Right forelimb (tissue), 1 donor: ENCODE measurements at regions not wholly inside any gene's neighbourhood (a gene's known extent, or its start where the extent isn't known, plus 50 kb on each side); places are given as distances from the start of the nearest gene placed in this dataset.

ENCODE experiments used
- DNase-seq: peaks from one replicate; pipeline ENCODE4 v3.0.0-alpha.2; 2018

DNA sequence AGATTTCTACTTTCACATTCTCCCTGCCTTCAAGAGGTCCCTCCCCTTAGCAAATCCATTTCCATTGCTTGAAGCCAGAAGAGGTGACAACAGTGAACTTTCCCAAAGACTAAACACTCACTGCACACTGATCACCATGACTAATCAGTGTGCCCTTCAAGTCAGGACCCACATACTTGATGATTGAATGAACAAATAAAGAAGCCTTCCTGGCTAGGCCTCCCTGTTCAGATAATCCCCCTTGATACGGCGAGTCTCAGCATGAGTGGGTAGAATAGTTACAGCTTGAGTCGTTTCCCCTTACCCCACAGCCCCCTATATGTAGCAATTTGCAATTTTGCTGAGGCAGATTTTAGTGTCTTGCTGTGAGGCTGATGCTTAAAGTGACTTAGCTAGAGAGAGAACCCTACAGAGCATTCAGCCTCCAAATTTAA lies 102.2 kb downstream of the UNC5CL start:
- no peak for DNase-seq

DNA sequence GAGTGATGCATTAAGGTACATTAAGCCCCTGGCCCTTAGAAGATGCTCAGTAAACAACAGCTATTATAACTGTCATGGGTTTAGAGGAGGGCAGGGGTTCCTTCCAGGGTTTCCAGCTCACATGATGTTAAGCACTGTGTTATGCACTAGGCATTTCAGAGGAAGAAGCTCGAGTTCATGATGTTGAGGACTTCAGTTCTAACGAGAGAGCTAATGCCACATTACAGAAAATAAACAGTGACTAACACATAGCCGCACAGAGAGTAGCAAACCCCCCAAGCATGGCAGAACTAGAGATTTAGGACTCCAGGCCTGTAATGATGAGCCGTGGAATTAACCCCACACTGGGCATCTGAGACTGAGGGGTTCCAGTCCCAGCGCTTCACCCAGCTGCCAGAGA lies 105.2 kb downstream of the UNC5CL start:
- no peak for DNase-seq

DNA sequence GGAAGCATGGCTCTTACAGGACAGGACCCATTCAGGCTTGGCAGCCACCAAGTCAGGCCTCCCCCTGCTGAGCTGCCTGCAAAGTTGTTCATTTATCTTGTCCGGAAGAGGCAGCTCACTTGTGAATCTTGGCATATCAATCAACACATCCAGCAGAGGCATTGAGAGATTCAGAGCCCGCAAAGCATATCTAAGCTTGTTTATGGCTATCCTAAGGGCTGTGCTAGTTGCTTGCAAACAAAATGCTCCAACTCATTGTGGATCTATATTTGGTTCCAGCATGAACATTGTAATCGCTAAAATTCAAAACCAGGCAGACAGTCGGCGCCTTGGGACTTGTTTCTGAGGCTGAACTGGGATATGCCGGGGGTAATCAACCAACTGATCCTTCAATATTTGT lies 106.1 kb downstream of the UNC5CL start:
- no peak for DNase-seq

DNA sequence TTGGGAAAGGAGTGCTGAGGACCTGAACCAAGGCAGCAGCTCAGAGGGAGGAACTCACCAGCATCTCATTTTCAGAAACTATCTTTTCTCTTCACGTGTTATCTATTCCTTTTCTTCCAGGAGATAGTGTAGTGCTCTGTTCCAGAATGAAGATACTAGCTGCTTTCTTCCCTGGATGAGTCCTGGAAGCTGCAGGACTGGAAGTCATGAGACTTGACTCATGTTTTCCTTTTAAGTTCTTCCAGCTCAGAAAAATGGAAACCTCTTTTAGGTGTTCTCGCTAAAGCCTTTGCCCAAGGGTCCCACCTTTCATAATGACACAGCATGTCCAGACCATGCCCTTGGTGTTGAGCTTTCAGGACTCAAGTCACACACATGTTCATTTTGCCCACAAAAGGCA lies 106.7 kb downstream of the UNC5CL start:
- DNase-seq, result no peak

DNA sequence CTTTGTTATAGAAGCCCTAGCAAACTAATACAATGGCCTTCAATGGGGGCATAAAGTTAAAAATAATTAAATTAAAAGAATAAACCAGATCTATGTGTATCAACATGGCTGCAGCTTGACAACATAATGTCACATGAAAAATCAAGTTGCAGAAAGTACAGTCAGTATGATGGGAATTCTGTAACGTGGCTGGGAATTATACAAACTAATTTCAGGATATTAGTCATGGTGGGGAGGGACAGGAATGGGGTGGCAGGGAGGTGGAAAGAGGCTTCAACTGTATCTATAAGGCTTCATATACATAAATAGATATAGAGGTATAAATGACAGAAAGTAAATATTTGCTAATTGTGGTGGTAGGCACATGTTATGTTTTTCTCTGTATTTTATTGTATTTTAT lies 107.1 kb downstream of the UNC5CL start:
- DNase-seq, result no peak

DNA sequence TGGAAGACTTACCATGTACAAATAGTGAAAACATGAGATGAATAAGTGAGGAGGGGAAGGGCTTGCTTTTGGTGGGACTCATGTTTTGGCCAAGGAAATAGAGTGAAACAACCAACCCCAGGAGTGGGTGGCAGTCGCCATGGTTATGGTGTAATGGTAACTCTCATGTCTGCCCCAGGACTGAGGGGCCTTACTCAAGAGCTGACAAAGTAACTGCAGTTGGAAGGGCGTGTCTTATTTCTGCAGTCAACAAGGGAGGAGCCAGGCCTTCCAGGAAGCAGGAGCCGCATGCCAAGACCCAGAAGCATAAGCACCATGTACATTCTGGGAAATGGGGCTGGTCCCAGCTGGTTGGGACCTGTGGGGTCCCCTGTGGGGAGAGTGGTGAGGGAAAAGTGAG lies 108.5 kb downstream of the UNC5CL start:
- no peak for DNase-seq

DNA sequence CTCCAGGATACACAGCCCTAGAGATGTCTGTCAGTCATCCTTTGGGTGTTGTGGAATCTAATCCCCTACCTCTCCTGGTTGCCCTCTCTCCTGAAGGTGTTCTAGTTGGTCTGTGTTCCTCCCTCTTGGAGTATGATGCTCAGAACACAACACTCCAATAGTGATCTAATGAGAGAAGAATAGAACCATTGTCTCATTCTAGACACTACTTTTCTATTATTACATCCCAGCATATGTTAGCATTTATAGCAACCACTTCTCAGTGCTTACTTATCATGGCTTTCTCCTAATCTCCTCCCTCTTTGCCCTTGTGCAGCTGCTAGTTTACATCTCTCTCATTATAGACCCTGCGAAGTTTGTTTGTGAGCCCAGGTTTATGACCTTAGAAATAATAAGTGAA lies 109.0 kb downstream of the UNC5CL start:
- no peak for DNase-seq

DNA sequence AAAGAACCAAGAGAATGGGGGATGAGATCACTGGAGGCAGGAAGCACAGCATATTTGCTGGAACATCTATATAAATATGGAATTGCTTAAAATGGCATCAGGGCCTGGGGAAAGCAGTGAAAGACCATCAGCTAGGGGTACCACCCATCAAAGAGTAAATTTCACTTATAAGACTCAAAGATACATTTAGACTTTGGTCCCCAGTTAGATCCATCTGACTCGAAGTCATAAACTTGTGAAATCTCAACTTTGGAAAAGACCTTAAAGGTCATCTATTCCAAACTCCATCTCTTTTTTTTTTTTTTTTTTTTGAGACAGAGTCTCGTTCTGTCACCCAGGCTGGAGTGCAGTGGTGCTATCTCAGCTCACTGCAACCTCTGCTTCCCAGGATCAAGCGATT lies 109.8 kb downstream of the UNC5CL start:
- no peak for DNase-seq

DNA sequence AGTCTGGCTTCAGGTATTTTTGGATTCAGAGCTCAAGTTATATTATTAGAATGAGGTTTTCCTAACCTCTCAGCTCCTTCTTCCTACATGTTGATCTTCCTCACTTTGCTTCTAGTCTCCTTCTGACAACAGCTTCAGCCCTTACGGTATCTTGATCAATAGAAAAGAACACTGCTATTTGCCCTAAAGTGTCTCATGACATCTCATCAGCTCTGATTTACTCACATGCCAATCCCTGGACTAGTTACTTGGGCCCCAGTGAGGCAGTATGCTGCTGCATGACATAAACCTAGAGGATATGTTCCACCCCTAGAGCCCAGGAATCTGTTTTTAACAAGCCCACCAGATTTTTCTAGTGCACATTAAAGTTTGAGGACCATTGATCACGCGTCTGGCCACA lies 110.3 kb downstream of the UNC5CL start:
- no peak for DNase-seq

DNA sequence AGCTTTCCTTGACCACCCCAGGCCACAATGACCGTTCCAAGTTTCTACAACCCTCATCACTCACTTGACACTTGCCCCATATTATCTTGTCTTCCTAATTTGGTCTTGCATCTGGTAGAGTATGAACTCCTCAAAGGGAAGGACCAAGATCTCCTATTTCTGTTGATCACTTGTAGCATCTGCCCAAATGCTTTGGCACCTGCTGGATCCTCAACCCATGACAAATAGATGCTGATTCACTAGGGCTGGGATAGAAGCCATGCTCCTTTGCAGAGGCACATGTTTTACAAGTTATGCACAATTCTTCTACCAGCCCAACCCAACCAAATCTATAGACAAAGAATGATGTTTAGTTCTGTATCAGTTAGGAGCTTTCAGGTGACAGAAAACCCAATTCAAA lies 110.7 kb downstream of the UNC5CL start:
- DNase-seq, result no peak

DNA sequence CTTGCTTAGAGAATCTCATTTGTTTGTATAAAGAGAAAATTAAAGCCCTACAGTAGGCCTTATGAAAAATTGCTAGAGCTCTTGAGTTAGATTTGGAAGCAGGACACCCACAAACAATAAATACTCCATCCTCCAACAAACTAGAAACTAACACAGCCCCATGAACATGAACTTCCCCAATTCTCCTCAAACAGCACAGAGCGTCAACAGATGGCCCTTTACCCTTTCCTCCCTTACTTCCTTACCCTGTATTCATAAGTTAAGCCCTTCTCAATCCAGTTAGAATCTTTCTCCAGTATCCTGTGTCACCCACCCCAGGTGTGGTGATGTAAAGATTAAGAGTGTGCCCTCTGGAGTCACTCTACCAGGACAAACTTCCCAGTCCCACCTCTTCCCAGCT lies 113.7 kb downstream of the UNC5CL start:
- no peak for DNase-seq

DNA sequence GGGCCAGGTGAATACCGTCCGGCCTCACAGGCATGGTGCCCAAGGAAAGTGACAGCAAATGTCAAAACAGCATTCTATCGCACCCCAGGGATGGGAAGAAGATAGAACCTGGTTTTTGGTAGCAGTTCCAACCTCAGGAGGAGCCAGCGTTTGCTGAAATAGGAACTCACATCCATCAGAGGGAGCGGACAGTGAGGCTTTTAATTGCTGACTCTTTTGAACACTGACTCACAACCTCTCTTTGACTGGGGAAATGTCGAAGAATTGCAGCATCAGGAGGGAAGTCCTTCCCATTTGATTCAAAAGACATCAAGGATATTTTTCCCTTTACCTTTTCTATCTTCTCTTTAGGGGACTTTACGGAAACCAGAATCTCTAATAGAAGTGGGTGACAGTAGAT lies 114.2 kb downstream of the UNC5CL start:
- DNase-seq, result no peak

DNA sequence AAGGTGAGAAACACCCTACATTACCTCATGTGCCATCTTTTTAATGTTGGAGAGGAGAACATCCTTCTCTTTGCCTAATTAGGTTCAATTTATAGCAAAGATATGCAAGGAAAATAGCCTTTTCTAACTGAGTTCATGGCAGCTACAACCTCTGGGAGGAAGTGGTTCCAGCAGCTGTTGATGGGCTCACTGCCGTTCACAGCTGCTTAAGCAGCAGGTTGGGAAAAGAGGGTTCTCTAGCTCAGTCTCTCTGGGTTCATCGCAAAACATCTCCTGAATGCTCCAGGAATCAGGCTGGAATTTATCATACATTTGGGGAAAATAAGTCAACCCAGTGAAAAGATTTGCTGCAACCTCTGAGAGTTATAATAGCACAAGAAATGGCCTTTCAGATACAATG lies 115.1 kb downstream of the UNC5CL start:
- DNase-seq, result no peak

DNA sequence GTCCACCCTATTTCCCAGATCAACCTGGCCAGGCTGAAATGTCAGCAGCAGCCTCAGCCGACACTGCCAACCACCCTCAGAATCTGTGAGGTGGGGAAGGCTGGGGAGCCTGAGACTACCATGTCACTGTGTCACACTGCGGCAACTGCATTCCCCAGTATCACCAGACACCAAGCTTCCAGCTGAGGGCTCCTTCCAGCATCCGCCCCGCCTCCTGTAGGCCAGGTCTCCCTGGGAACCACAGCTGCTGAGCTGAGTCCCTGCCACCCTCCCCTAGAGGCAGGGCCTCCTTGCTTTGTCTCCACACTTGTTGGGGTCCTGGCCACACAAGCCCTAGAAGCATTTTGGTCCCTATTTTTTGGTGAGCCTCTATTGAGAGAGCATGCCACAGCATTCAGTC lies 115.7 kb downstream of the UNC5CL start:
- no peak for DNase-seq

DNA sequence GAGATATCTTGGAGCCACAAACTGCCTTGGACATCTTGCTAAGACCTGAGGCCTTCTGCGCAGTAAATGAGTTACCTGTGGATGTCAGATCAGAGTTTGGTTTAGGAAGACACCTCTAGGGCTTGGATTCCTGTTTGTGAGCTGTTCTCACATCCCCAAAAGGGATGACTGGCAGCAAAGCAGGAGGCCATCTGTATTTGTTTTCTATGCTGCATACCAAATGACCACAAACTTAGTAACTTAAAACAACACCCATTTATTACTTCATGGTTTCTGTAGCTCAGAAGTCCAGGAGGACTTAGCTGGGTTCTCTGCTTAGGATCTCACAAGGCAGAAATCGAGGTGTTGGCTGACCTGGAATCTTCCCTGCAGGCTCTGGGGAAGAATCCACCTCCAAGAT lies 116.7 kb downstream of the UNC5CL start:
- DNase-seq, result no peak

DNA sequence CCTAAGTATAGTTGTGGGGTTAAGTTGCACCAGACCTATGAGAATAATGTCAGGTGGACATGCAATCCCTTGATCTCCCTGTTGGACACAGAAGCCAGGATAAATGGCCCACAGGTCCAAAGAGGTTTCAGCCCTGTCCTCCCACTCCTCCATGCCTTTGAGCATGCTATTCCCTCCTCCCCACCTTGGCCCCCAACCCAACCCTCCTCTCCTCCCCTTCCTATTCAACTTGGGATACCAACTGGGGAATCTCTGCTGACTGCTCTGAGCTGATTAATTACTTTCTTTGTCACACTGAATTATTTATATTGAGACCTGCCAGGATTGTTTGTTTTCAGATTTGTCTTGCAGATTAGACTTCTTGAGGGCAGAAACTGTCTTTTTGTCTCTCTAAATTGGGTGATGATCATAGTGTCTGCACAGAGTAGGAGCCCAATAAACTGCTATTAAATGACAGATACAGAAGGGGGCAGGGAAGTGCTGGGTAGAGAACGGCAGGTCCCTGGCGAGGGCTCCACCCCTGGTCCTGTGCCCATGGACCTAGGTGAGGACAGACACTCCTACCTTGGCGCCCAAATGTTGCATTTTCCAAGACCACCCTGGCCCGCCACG lies 120.9 kb downstream of the UNC5CL start:
- DNase-seq, result no peak

DNA sequence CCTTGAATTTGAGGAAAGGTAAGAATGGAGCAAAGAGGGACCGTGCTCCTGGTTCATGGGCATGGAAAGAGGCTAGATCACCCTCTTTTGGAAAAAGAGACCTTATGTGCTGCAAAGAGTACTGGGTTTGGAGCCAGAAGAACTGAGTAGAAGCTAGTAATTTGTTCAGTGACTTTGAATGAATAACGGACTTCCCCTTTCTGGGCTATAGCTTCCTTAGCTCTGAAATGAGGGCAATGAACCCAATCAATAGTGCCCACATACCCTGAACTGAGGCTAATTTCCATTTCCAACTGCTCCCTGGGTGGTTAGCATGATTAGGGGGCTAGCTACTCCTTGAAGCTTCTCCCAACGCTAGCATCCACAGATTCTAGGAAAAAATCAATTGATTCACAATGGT lies 121.4 kb downstream of the UNC5CL start:
- DNase-seq, result no peak

DNA sequence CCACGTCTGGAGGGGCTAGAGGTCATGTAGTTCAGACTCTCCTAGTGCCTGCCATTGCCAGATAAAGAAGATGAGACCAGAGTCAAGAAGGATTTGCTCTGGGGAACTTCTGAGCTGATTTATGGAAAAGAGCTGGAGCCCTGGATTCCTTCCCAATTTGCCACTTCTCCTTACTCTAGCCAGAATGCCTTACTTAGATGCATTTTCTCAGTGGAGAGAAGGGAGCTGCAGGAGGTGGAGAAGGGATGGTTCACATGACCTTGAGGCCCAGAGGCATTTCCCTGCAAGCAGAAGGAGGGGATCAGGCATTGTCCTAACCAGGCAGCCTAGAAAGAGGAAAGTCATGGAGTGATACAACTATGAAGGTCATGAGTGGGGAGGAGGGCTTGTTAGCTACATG lies 122.2 kb downstream of the UNC5CL start:
- no peak for DNase-seq

DNA sequence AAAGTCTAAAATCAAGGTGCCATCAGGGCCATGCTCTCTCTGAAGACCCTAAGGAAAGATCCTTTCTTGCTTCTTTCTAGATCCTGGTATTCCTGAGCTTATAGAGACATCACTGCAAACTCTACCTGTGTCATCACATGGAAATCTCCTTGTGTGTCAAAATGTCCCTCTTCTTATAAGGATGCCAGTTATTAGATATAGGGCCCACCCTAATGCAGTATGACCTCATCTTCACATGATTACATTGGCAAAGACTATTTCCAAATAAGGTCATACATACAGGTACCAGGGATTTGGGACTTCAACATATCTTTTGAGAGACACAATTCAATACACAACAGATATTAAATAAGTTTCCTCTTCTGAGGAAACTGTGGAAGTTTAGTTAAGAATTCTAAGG lies 123.9 kb downstream of the UNC5CL start:
- DNase-seq, result no peak

DNA sequence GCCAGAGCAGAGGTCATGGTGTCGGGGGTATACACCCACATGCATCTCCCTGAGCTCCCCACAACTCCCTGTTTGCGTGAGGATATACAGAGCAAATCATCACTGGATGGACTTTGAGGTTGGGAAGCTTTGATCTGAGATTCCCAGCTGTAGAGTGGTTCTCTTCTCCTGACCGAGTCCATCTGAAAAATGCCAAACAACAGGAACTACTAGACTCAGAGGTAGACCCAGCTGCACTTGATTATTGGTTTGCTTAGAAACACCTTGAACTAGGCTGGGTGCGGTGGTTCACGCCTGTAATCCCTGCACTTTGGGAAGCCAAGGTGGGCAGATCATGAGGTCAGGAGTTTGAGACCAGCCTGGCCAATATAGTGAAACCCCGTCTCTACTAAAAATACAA lies 125.0 kb downstream of the UNC5CL start:
- DNase-seq, result no peak

DNA sequence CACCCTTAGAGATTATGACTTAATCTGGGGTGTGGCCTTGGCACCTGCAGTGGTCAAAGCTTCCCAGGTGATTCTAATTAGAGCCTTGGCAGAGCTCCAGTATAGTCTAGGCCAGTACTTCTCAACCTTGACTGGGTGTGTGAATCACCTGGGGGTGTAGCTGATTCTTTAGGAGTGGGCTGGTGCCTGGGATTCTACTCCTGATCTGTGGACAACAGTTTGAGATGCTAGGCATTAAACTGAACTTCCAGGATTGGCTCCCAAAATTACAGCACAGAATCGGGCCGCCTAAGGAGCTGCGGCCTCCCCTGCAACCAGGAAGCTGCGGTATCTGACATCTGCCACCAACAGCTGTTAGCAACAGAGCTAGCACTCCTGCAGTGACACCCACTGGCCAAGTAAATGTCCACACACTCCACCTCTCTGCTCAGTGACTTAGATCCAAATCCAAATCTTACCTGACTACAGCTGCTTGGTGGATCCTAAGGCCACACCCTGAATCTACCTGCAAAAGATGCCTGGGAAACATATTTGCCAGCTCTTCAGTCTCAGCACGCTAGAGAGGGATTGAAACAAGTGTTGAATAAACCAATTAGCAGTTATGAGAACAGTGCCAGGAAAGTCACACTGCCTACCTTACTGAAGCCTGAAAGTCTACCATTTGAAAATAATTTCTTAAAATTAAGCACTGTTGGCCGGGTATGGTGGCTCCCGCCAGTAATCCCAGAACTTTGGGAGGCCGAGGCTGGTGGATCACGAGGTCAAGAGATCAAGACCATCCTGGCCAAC lies 126.7 kb downstream of the UNC5CL start:
- DNase-seq, result peak; percentile 47

DNA sequence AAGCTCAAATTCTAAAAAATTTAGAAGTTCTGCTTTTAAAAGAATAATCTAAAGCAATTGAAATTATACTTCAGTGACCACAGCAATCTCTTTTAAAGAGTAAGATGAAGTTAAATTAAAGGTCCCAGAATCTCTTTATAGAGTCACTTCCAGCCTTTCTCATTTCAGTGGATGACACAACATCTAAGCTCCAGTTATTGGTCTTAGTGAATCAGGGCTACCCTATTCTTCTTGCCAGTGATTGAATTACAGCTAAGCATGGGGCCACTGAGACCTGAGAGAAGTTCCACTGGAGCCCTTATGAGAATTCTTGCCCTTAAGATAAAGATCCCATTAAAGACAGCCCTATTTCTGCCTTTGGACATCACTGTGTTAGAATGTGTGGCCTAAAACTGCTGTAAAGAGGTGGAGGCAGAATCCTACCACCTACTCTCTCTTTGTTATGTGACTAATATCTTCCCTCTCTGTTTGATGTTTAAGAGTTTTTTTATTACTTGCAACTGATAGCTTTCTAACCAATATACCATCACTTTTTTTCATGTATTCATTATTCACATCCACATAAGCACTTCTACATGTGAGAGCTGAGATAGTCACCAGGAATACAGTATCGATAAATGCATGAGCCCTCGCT lies 128.6 kb downstream of the UNC5CL start:
- DNase-seq, result no peak

DNA sequence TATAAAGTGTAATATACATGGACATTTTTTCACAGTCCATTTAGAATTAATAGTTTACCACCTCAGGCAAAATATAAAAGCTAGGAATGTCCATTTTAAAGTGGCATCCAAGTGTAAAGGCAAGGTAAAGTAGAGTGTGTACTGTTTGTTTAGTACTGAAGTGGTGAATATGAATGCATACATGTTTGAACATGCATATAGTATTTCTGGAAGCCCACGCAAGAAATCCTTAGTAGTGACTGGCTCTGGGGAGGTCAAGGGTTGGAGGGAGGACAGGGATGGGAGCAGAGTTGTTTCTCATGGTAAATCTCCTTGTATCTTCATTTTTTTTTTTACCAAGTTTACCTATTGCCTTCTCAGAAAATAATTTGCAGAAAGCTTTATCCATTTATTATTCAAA lies 129.2 kb downstream of the UNC5CL start:
- DNase-seq, result no peak

DNA sequence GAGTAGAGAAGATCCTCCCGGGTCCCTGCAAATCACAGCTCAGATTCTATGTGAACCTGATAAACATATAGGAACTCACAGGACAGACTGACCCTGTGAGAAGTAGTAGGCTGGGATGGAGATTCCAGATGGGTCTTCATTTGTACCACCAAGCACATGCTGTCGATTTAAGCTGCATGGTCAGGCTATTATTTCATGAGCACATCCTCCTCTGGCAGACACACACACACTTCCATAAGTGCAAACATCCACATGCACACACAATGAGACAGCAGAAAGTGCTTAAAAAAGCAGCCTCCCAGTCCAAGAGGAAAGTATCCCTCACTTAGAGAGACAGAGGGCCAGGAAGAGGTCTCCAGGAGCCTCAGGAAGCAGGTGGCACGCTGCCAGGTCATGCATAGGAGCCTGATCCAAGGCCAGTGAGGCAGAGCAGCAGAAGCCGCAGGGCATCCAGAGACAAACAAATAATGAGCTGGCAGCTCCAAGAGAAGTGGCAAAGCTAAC lies 131.8 kb downstream of the UNC5CL start:
- DNase-seq, result no peak
